ENCODE measurements at regions not wholly inside any gene's neighbourhood (a gene's known extent, or its start where the extent isn't known, plus 50 kb on each side); places are given as distances from the start of the nearest gene placed in this dataset.

- DNase-seq (ENCODE audit: low spot score in 2 of 2) (no peak), ATAC-seq (ENCODE audit: low read depth) (no peak)
- no peaks in the 10 kb centered on the region for H3K36me3 Mint-ChIP-seq
These were observed 320.6 kb downstream of the GATA3 start for GRCh38 chr10:8375137-8375536.

GRCh38 chr10:8378198-8378983, 323.9 kb downstream of the GATA3 start:
- Mint-ChIP-seq H3K9me3 (no peaks in the 10 kb centered on the region), H3K4me1 (no peaks in the 10 kb centered on the region), H3K36me3 (no peaks in the 10 kb centered on the region), H3K27ac (no peak overlapping the region), H3K4me3 (no peak overlapping the region), H3K27me3 (no peaks in the 10 kb centered on the region)
- no peak for ATAC-seq (ENCODE audit: low read depth)
- DNase-seq (ENCODE audit: low spot score in 2 of 2) = no peak

More at GRCh38 chr10:8375137-8375536, 320.6 kb downstream of the GATA3 start:
- H3K9me3 Mint-ChIP-seq = peaks cover 2% of the 10 kb centered on the region
- no peaks in the 10 kb centered on the region for H3K27me3 Mint-ChIP-seq
- H3K4me3 Mint-ChIP-seq = no peak overlapping the region
- no peaks in the 10 kb centered on the region for H3K4me1 Mint-ChIP-seq
- no peak overlapping the region for H3K27ac Mint-ChIP-seq

GRCh38 chr10:8379906-8380832, 325.7 kb downstream of the GATA3 start:
- no peaks in the 10 kb centered on the region for H3K4me1 Mint-ChIP-seq
- ATAC-seq (ENCODE audit: low read depth) = no peak

GRCh38 chr10:8380833-8381496, 326.5 kb downstream of the GATA3 start:
- Mint-ChIP-seq H3K4me1 (no peaks in the 10 kb centered on the region), H3K9me3 (peaks cover 2% of the 10 kb centered on the region), H3K36me3 (no peaks in the 10 kb centered on the region), H3K4me3 (no peak overlapping the region), H3K27ac (no peak overlapping the region), H3K27me3 (no peaks in the 10 kb centered on the region)
- DNase-seq (ENCODE audit: low spot score in 2 of 2) = no peak
- ATAC-seq (ENCODE audit: low read depth) = no peak

More at GRCh38 chr10:8379906-8380832, 325.7 kb downstream of the GATA3 start:
- Mint-ChIP-seq H3K9me3 (peaks cover under 1% of the 10 kb centered on the region), H3K27ac (no peak overlapping the region), H3K27me3 (no peaks in the 10 kb centered on the region), H3K36me3 (no peaks in the 10 kb centered on the region), H3K4me3 (no peak overlapping the region)
- no peak for DNase-seq (ENCODE audit: low spot score in 2 of 2)

- Mint-ChIP-seq H3K27ac (no peak overlapping the region), H3K36me3 (peaks cover 1% of the 10 kb centered on the region), H3K27me3 (peaks cover 3% of the 10 kb centered on the region), H3K4me1 (no peaks in the 10 kb centered on the region), H3K4me3 (no peak overlapping the region), H3K9me3 (peaks cover 7% of the 10 kb centered on the region)
- no peak for DNase-seq (ENCODE audit: low spot score in 2 of 2)
- ATAC-seq (ENCODE audit: low read depth) = no peak
These were observed 332.3 kb downstream of the GATA3 start for GRCh38 chr10:8386781-8387180.

GRCh38 chr10:8389630-8390029, 335.1 kb downstream of the GATA3 start:
- Mint-ChIP-seq H3K27ac (no peak overlapping the region), H3K36me3 (peaks cover 1% of the 10 kb centered on the region), H3K9me3 (peaks cover 9% of the 10 kb centered on the region), H3K4me1 (no peaks in the 10 kb centered on the region), H3K27me3 (peaks cover 3% of the 10 kb centered on the region), H3K4me3 (no peak overlapping the region)
- ATAC-seq (ENCODE audit: low read depth) = no peak
- no peak for DNase-seq (ENCODE audit: low spot score in 2 of 2)

GRCh38 chr10:8392216-8392615, 337.7 kb downstream of the GATA3 start:
- peaks cover 8% of the 10 kb centered on the region for H3K9me3 Mint-ChIP-seq
- no peaks in the 10 kb centered on the region for H3K36me3 Mint-ChIP-seq
- no peak overlapping the region for H3K4me3 Mint-ChIP-seq
- H3K27me3 Mint-ChIP-seq = peaks cover 3% of the 10 kb centered on the region
- H3K4me1 Mint-ChIP-seq = peaks cover 2% of the 10 kb centered on the region
- no peak for DNase-seq (ENCODE audit: low spot score in 2 of 2)
- no peak for ATAC-seq (ENCODE audit: low read depth)
- H3K27ac Mint-ChIP-seq = no peak overlapping the region

- Mint-ChIP-seq H3K9me3 (peaks cover 8% of the 10 kb centered on the region), H3K27me3 (peaks cover 3% of the 10 kb centered on the region), H3K4me3 (no peak overlapping the region), H3K36me3 (no peaks in the 10 kb centered on the region), H3K4me1 (peaks cover 2% of the 10 kb centered on the region), H3K27ac (no peak overlapping the region)
- ATAC-seq (ENCODE audit: low read depth) (no peak), DNase-seq (ENCODE audit: low spot score in 2 of 2) (no peak)
These were observed 339.0 kb downstream of the GATA3 start for GRCh38 chr10:8393531-8393930.

- ATAC-seq (ENCODE audit: low read depth) = no peak
- H3K4me1 Mint-ChIP-seq = peaks cover 2% of the 10 kb centered on the region
- no peak overlapping the region for H3K27ac Mint-ChIP-seq
- H3K36me3 Mint-ChIP-seq = no peaks in the 10 kb centered on the region
- no peak overlapping the region for H3K4me3 Mint-ChIP-seq
- H3K9me3 Mint-ChIP-seq = peaks cover 8% of the 10 kb centered on the region
- H3K27me3 Mint-ChIP-seq = no peaks in the 10 kb centered on the region
- no peak for DNase-seq (ENCODE audit: low spot score in 2 of 2)
These were observed 342.2 kb downstream of the GATA3 start for GRCh38 chr10:8396675-8397074.

- Mint-ChIP-seq H3K27ac (no peak overlapping the region), H3K4me3 (no peak overlapping the region), H3K27me3 (no peaks in the 10 kb centered on the region), H3K36me3 (no peaks in the 10 kb centered on the region), H3K4me1 (peaks cover 2% of the 10 kb centered on the region), H3K9me3 (peaks cover 6% of the 10 kb centered on the region)
- DNase-seq (ENCODE audit: low spot score in 2 of 2) (no peak), ATAC-seq (ENCODE audit: low read depth) (no peak)
These were observed 344.3 kb downstream of the GATA3 start for GRCh38 chr10:8398771-8399170.

GRCh38 chr10:8400151-8400550, 345.7 kb downstream of the GATA3 start:
- ATAC-seq (ENCODE audit: low read depth) = no peak
- H3K4me3 Mint-ChIP-seq = no peak overlapping the region
- H3K27ac Mint-ChIP-seq = no peak overlapping the region
- peaks cover 4% of the 10 kb centered on the region for H3K9me3 Mint-ChIP-seq
- H3K27me3 Mint-ChIP-seq = no peaks in the 10 kb centered on the region
- peaks cover 4% of the 10 kb centered on the region for H3K4me1 Mint-ChIP-seq
- no peaks in the 10 kb centered on the region for H3K36me3 Mint-ChIP-seq
- no peak for DNase-seq (ENCODE audit: low spot score in 2 of 2)

GRCh38 chr10:8400892-8401291, 346.4 kb downstream of the GATA3 start:
- no peaks in the 10 kb centered on the region for H3K27me3 Mint-ChIP-seq
- H3K27ac Mint-ChIP-seq = no peak overlapping the region
- no peak overlapping the region for H3K4me3 Mint-ChIP-seq
- peaks cover 3% of the 10 kb centered on the region for H3K4me1 Mint-ChIP-seq
- DNase-seq (ENCODE audit: low spot score in 2 of 2) (no peak), ATAC-seq (ENCODE audit: low read depth) (no peak)
- peaks cover 2% of the 10 kb centered on the region for H3K9me3 Mint-ChIP-seq
- H3K36me3 Mint-ChIP-seq = no peaks in the 10 kb centered on the region

- no peaks in the 10 kb centered on the region for H3K27me3 Mint-ChIP-seq
- H3K36me3 Mint-ChIP-seq = no peaks in the 10 kb centered on the region
- H3K4me3 Mint-ChIP-seq = no peak overlapping the region
- ATAC-seq (ENCODE audit: low read depth) (no peak), DNase-seq (ENCODE audit: low spot score in 2 of 2) (no peak)
- no peaks in the 10 kb centered on the region for H3K9me3 Mint-ChIP-seq
- peaks cover 3% of the 10 kb centered on the region for H3K4me1 Mint-ChIP-seq
- no peak overlapping the region for H3K27ac Mint-ChIP-seq
These were observed 347.0 kb downstream of the GATA3 start for GRCh38 chr10:8401531-8401930.

- Mint-ChIP-seq H3K36me3 (no peaks in the 10 kb centered on the region), H3K27ac (no peak overlapping the region), H3K4me1 (peaks cover 3% of the 10 kb centered on the region), H3K4me3 (no peak overlapping the region), H3K27me3 (no peaks in the 10 kb centered on the region), H3K9me3 (no peaks in the 10 kb centered on the region)
- no peak for DNase-seq (ENCODE audit: low spot score in 2 of 2)
- no peak for ATAC-seq (ENCODE audit: low read depth)
These were observed 348.1 kb downstream of the GATA3 start for GRCh38 chr10:8402576-8402975.

All from memory B cell (primary cell).